Ecto neural progenitor cell (in vitro differentiated cells): ENCODE measurements at regions not wholly inside any gene's neighbourhood (a gene's known extent, or its start where the extent isn't known, plus 50 kb on each side); places are given as distances from the start of the nearest gene placed in this dataset.

ENCODE experiments used
- DNase-seq: peaks from one replicate; pipeline ENCODE4 v3.0.0-alpha.2; 2018; ENCODE audit warnings: low spot score

DNA sequence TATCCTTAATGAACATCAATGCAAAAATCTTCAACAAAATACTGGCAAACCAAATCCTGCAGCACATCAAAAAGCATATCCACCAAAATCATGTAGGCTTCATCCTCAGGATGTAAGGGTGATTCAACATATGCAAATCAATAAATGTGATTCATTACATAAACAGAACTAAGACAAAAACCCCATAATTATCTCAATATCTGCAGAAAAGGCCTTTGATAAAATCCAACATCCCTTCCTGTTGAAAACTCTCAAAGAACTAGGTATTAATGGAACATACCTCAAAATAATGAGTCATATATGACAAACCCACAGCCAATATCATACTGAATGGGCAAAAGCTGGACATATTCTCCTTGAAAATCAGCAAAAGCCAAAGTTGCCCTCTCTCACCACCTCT lies 54.6 kb upstream of the DEPDC1 start:
- no peak for DNase-seq

DNA sequence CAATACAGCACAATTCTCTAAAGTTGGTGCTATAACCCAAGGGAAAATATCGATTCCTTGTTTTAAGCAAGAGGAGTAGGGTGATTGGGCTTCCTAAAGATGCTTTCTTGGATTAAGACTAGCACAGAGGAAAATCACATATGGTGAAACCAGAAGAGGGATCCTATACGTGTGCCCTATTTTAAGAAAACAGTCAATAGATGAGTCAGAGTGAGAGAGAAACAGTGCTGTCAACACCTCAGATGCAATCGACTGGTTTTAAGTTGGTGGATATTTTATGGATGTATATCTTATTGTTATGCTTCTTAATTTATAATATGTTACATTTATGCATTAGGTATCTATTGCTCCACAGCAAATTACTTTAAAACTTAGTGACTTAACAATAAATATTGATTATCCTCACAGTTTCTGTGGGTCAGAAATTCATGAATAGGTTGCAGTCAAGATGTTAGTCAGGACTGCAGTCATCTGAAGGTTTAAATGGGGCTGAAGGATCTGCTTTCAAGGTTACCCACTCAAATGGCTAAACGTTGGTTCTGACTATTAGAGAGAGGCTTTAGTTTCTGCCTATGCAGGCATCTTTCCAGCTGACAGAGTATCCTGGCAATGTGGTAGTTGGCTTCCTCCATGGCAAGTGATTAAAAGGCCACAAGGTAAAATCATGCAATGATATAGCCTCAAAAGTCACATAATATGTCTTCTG lies 61.6 kb upstream of the DEPDC1 start:
- DNase-seq: no peak

DNA sequence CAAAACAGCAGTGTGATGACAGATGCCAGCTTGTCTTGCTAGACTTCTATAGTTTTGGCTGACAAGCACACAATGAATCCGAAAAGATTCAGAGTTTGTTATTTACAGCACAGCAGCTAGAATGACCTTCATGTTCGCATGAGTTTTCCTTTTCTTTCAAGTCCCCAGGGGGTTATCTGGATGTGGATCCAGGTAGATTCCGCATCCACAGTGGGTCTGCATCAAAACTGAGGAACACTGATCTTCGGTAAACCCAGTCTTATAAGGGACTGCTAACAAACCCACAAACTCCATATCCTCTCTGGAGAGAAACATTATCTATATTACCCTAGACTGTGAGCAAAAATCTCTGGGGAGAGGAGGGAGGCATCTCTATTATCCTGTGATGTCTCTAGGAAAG lies 69.0 kb upstream of the DEPDC1 start:
- DNase-seq: no peak

DNA sequence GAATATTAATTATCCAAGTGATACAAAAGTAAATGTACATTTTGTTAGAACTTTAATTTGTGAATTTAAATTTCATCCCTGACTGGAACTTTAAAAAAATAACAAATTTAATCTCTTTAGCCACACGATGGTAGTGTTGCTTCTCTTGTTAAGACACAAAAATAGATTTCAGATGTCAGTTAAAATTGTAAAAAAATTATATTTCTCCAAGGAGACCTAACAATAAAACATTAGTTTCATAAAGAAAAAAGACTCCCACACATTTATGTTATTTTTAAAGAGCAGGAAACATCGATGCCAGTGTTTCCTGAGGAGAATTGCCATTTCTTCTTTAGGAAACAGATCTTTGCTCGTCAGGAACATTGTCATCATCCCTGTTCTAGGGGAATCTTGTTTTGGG lies 74.0 kb upstream of the DEPDC1 start:
- DNase-seq: no peak

DNA sequence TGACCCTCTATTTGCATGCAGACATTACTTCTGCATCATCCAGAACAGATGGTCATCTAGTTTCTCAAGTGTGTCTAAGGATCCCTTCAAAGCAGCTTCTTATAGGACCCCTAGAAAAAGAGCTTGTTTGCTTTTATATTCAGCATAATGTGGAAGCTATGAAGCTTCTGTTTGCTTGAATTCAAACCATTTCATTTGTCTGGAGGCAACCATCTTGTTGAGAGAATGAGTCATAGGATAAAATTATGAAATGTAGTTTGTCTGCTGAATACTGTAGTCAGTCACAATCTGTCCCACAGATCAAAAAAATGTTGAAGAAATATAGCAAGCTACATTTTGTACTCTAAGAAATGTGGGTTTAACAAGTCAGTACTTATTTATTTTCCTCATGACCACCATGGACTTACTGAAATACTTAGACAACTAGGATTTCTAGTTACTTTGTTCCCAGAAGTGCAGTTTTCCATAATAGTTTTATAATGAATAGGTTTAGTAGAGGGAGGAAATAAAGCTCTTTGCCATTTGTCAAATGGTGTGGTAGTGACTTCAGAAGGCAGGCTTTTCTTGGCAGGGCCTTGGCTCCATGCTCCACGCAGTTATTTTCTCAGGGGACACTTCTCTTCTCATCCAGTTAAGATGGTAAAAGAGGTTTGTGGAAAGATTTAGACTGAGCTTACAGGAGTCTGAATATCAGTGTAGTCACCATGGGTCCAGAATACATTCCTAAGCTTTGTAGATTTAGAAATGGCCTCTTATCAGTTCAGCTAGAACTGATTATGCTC lies 74.8 kb upstream of the DEPDC1 start:
- no peak for DNase-seq

DNA sequence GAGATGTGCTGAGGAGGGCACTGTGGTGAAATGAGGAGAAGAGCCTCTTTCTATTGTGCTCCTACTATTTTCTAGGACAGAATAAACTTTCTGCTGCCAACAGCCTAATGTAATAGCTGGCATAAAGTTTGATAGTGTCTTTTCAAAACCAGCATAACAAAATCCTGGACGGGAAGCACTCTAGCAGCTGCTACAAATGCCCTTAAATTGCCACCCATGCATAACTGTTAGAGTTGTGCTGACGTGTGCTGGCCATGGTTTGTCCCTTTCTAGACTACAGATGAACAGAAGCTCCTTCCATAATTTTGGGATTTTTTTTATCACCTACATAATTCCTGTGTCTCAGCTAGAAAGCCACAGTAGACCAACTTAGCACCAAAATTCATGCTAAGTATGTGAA lies 88.5 kb upstream of the DEPDC1 start:
- DNase-seq: no peak

DNA sequence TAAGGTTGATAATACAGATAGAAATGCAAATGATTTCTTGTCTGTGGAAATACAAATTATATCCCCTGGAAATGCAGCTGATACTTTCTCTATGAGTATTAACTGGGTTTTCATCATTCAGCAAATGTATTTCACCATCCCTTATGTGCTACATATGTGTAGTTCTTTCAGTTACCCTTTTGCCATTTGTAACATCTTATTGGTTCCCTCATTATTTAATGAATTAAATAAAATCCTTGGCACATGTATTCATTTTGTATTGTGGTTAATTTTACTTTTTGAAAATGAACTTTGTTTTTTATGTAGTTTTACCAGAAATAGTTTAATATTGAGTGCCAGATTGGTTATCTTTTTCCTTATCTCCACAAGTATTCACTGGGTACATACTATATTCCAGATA lies 89.9 kb upstream of the DEPDC1 start:
- no peak for DNase-seq

DNA sequence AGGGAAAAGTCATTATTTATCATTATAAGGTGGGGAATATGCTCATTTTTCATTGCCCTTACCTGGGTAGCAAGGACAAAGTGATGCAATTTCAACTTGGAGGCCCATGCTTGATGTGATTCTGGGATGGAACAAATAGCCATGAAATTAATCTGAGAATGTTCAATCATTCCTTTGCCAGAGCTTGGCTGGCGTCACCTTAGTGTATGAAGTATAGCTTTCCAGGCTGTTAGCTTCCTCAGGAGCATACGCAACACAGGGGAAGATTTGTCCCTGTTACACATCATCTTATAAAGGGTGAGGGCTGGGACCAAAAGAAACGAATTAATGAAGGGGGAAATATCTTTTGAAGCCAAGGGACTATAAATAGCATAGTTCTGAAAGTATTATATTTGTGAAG lies 91.4 kb upstream of the DEPDC1 start:
- DNase-seq: no peak

DNA sequence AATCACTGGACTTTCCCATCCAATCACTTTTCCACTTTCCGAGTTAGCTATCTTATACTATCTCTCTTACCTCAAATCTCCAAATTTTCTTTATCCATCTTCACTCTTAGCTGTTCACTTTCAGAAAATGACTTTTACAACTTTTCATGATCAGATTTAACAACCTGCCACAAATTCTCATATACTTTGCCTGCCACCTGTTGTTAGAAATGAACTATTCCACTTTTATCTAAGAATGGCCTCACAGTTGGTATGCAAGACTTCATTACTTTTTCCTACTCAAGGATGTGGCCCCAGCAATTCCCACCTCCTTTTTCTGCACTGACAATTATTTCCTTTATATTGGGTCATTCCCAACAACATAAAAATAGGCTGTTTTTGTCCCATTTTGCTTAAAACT lies 93.6 kb upstream of the DEPDC1 start:
- no peak for DNase-seq

DNA sequence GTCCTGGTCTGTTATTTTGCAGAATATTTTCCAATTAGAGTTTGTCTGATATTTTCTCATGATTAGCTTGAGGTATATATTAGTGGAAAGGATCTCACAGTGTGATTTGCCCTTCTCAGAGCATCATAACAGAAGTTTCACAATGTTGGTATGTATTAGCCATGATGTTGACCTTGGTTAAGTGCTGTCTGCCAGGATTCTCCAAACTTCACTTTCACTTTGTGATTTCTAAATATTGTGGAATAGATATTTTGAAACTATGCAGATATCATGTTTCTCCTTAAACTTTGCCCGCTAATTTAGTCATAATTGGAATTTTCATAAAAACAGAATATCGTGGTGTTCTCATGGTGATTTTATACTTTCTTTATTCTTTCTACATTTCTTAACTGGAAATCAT lies 98.0 kb upstream of the DEPDC1 start:
- no peak for DNase-seq

DNA sequence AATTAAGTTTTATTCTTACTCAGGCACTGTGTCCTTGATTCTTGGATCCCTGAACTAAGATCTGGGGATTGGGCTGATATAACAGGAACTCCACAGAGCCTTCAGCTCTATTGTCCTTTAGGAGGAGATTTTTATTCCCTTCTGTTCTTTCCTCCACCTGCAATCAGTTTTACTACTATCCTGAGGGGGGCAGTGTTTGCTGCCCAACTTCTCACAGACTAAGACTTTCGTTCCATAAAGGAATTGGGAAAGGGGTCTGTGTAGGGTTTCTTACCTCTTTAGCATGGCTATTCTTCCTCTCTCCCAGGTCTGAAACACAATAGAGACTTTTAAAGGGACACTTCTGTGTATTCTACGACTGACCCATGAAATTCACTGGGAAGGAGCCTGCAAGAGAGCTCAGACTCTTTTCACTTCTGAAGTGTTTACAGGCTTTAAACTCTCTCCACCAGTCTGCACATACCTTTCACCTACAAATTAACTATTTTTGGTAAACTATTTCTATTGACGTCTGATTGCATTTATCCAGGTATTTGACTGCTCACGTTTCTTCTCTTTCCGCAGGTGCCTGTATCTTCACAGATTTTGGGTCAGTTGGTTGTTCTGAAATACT lies 103.3 kb upstream of the DEPDC1 start:
- DNase-seq: no peak

DNA sequence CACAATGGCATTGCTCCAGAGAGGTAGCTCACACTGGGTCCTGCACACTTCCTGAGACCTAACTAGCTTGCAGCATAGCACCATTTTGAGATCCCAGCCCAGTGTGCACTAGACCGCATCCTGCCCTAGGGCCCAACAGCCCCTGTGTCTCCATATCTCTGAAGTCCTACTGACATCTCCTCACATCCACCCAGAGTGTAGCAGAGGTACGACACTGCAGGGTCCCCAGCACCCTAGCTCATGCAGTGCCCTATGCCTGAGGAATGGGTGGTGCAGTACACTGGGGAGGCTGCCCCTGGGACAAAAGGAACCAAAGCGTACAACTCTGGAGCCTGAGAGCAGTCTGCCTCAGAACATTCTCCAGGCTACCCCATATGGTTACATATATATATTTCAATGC lies 111.4 kb upstream of the DEPDC1 start:
- no peak for DNase-seq

DNA sequence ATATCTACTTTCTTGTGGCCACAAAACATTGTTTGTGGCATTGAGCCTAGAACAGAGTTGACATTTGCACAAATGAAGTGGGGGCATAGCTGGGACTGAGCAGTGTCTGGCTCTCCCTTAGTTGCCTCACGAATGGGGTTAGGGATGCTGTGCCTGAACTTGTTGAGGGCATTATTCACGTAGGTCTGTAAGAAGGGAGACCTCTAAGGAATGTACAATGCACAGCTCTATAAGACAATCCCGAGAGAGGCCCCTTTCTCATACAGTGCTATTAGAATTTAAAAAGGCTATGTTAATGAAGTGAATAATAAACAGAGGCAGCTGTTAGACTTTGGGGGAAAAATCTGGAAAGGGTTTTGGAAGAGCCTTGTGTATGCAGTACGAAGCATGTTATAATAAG lies 118.4 kb upstream of the DEPDC1 start:
- DNase-seq: no peak

DNA sequence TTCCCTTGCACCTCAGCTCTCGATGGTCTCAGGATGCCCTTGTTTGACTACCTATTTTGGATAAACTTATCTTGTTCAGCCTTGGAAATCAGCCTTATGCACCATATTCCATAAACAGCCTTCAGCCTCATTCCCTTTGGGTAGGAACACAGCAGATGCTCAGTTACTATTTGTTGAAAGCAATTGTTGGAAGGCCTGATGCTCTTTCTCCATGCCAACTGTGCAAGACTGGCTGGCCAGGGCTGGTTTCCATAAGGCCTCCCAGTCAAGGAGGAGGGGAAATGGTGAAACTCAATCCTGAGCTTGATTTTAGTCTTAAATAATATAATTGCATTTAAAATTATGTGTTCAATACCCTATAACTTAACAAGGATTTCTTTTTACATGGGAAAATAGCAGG lies 121.1 kb upstream of the DEPDC1 start:
- DNase-seq: no peak

DNA sequence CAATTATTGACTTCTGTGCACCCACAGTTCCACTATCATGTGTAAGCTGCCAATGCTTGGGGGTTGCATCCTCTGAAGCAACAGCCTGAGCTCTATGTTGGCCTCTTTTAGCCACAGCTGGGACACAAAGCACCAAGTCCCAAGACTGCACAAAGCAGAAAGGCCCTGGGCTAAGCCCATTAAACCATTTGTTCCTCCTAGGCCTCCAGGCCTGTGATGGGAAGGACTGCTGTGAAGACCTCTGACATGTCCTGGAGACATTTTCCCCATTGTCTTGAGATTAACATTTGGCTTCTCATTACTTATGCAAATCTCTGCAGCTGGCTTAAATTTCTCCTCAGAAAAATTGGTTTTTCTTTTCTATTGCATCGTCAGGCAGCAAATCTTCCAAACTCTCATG lies 123.7 kb upstream of the DEPDC1 start:
- DNase-seq: no peak

DNA sequence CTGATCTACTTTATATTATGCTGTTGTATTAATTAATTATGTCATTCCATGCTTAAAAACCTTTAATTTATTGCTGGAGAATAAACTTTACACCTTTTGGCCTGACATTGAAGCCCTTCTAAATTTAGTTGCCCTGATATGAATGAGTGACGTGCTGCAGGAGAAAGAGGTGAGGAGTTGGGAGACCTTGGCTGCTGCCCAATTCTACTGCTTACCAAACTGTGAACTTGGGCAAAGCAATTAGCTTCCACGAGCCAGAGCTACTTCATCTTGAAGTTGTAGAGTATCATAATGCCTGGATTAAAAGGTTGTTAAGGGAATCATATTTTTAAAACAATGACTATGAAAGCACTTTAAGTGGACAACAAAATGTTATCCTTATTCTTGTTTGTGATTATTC lies 126.8 kb upstream of the DEPDC1 start:
- no peak for DNase-seq

DNA sequence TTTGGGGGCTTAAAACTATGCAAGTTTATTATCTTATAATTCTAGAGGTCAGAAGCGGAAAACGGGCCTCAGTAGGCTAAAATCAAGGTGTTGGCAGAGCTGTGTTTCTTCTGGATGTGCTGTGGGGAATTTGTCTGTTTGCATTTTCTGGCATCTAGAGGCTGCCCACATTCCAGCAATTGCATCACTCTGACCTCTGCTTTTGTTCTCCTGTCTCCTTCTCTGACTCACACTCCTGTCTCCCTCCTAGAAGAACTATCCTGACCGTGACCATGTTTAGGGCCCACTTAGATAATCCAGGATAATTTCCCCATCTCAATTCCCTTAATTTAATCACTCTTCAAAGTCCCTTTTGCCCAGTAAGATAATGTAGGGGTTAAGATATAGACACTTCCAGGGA lies 127.4 kb upstream of the DEPDC1 start:
- DNase-seq: no peak

DNA sequence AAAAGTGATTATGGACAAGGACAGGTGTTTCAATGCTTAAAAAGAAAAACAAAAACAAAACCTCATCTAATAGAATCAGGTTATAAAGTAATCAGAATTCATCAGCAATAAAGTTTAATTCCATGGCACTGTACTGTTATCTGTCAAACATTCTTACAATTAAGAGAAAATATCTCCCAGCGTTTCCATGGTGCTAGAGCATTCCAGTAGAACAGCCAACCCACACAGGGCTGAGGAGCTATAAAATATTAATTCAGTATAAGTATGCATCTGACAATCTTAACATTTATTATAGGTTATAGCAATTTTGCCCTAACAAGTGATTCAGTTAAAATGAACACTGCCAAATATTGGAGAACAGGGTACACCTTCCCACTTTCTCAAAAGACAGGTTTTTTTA lies 128.7 kb upstream of the DEPDC1 start:
- DNase-seq: no peak

DNA sequence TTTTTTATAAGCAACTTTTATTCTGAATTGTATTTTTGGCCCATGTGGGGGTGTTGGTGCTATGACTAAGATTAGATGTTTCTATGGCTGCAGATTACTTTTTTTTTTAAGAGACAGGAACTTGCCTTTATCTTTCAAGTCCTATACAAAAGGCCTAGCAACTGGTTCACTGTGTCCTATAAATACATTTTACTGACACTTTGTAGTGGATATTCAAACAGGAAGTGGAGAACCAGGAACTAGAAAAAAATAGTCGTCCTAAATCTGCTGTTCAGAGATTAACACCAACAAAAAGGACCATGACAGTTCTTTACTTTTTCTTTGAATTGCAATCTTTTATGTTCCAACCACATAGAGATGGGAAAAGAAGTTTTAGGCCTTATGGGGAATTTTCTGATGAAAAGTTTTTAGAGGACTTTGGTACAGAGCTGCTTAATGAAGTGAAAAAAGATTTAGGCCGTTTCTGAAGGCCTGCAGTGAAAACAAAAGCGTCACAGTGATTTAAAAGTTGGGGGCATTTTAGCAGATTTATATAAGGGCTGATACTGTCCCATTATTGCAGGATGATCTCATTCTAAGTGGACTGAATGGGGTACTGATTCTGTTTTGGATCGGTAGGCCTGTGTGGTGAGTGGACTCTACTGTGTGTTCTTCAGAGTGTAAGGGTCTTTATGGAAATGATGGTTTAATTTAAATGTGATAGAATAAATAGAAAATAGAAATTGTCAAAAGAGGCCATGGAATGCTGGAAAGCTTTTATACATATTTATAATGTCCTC lies 136.4 kb upstream of the DEPDC1 start:
- no peak for DNase-seq

DNA sequence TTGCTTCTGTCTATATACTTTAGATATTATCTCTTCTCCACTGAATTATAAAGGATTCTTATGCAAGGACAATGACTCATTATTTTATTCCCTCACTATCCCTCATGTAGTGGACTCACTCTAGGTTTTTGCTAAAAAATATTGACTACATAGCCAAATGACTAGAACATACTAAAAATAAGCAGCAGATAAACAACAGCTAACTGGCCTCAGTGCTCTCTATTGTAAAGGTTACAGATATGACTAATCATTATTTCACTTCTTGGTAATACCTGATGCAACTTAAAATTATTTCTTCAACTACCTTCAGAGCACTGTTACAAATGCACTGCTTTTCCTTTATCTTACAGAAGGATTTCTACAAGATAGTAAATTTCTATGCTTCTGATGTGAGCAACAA lies 147.6 kb upstream of the DEPDC1 start:
- DNase-seq: no peak

DNA sequence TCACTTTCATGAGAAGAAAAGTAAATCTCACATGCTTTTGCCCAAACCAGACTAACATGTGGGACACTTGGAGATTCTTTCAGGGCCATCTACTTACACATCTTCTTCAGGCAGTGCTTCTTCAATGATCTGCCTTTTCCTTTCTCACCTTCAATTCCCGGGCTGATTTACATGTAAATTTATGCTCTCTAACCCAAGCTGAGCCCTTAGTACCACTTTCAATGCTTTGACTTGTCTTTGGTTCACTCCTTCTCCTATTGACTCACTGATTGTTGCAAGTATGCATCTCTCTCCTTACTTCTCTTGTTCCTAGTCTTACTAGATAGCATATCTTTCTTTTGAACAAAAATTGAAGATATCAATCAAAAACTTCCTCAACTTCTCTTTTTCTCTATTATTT lies 154.2 kb upstream of the DEPDC1 start:
- no peak for DNase-seq

DNA sequence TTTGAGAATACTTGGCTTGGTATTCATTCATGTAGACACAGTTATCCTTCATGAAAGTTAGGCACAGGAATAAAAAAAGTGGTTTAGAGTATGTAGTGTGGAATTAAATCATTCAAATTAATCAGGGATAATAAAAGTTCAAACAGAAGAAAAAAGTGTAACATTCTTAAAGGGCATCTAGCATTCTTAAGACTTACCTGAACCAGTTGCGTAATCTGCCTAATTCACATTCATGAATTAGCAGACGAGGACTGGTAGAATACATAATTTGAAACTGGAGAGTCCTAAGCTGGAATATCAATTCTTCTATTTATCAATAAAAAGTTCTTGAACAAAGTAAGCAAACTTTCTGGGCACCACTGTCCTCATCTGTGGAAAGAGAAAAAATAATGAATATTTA lies 157.0 kb upstream of the DEPDC1 start:
- no peak for DNase-seq

DNA sequence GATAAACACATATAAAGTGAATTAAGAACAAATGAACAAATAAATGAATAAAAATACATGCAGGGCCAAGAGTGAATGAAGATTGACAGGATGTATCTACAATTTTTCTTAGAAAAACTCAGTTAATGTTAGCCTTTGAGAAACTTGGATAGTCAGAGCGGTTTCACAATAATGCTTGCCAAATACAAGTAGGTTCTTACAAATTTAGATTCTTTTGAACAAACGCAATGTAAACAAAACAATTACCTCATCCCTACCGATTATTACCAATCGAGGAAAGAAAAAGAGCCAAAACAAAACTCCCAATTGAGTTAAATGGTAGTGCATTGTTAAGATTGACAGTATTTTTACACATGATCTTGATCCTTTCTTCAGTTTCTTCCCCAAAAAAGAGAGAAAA lies 176.9 kb upstream of the DEPDC1 start:
- no peak for DNase-seq
